Lower leg skin (tissue), 4 donors: ENCODE measurements at regions not wholly inside any gene's neighbourhood (a gene's known extent, or its start where the extent isn't known, plus 50 kb on each side); places are given as distances from the start of the nearest gene placed in this dataset.
"Not testable (repeated sequence)": the region's sequence is repeated elsewhere in the genome, so short reads cannot be mapped to it uniquely, and the experiment has no call there.

Experiments used
- DNase-seq, 2 donors: peaks; one replicate each; pipeline ENCODE4 v3.0.0-alpha.2; 2019; ENCODE audit warnings: low spot score in 2 of 2
- H3K4me3 ChIP-seq: fragments of 200-600 bp; sonication (generic); 2 replicates; pipeline ENCODE4 v1.5.1; 2017; ENCODE audit warnings: mild to moderate bottlenecking, low read depth; ENCODE audit not compliant: poor library complexity, severe bottlenecking
- POLR2A ChIP-seq, 2 donors: fragments of 450-650 bp; IDR thresholded peaks; one replicate each; pipeline ENCODE4 v1.6.1; 2016 to 2017; ENCODE audit warnings: antibody characterized with exemption in 2 of 2, mild to moderate bottlenecking in 1 of 2, moderate library complexity in 1 of 2
- WGBS, 2 donors: methylation state at CpG; one replicate each; pipeline ENCODE4 v1.1.5; 2018; 5-methylcytosine and 5-hydroxymethylcytosine counted together
- intact Hi-C: fragments of 100-400 bp; cut with DNase I; formaldehyde crosslinking; loops from one replicate; pipeline ENCODE4 v1.15.0; 2023; ENCODE audit warnings: low total_unique reads
- TF ChIP-seq, protein P1 (sequence below), 3 donors: fragments of 450-650 bp; IDR thresholded peaks; one replicate each; pipeline ENCODE4 v1.5.1; 2016; ENCODE audit warnings: antibody characterized with exemption in 3 of 3, mild to moderate bottlenecking in 3 of 3, moderate library complexity in 2 of 3

DNA sequence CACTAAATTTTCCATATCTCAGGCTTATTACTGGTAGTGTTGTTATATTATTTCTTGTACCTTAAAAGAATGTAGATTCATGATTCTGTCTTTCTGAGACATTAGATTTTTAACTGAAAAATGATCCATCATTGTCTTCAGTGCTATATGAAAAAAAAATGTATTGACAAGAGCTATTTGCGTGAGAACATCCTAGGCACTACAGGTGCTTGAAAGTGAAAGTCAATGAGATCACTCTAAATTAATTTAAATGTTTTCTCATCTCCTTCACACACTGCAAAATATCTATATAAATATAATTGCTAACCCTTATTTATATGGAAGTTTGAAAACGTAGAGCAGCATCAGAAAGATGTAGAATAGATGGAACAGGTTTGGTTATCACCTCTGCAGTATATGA is 684.6 kb downstream of the TRIB2 start:
- DNase-seq: no peak
- TF ChIP-seq, protein P1, sequence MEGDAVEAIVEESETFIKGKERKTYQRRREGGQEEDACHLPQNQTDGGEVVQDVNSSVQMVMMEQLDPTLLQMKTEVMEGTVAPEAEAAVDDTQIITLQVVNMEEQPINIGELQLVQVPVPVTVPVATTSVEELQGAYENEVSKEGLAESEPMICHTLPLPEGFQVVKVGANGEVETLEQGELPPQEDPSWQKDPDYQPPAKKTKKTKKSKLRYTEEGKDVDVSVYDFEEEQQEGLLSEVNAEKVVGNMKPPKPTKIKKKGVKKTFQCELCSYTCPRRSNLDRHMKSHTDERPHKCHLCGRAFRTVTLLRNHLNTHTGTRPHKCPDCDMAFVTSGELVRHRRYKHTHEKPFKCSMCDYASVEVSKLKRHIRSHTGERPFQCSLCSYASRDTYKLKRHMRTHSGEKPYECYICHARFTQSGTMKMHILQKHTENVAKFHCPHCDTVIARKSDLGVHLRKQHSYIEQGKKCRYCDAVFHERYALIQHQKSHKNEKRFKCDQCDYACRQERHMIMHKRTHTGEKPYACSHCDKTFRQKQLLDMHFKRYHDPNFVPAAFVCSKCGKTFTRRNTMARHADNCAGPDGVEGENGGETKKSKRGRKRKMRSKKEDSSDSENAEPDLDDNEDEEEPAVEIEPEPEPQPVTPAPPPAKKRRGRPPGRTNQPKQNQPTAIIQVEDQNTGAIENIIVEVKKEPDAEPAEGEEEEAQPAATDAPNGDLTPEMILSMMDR (IDR thresholded peaks at IDR 0.05): no peak
- no peak for TF ChIP-seq POLR2A (IDR thresholded peaks at IDR 0.05)
- no peak overlapping the region for H3K4me3 ChIP-seq
- intact Hi-C loops: no loop called here
- WGBS, 2 donors: 59 to 64% methylated on average over 2 of the region's 2 CpGs

DNA sequence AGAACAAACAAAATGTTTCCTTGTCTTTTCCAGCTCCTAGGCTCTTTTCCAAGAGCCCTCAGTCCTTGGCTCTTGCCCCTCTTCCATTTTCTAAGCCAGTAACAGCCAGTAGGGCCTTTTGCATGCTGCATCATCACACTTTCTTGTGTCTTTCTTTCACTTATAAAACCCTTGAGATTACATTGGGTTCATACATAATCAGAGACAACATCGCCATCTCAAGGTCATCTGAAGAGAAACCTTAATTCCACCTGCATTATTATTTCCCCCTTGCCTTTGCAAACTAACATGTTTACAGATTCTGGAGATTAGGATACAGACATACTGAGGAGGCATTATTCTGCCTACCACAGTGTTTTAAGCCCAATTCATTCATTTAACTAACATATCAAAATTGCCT is 697.3 kb downstream of the TRIB2 start:
- WGBS, 2 donors: 91 to 96% methylated on average over 1 of the region's 1 CpG
- no peak overlapping the region for H3K4me3 ChIP-seq
- intact Hi-C loops: no loop called here
- DNase-seq: no peak
- TF ChIP-seq, protein P1 (IDR thresholded peaks at IDR 0.05): no peak
- TF ChIP-seq POLR2A (IDR thresholded peaks at IDR 0.05): no peak

DNA sequence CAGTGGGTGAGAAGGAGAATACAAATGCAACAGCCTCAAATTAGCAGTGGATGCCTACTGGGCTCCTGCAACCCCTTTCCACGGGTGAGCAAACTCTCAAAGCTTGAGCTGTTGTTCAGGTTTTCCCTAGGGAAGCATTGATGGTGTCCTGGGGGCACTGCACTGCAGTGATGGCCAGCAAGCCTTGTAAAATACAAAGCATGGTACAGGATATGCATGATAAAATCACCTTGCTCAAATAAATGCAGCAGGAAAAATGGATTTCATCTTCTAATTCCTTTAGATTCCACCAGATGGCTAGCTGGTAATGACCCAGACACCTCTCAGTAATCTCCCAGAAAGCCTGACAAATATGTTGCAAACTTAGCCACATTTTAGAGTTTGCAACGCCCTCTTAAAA is 698.2 kb downstream of the TRIB2 start:
- 30 to 36% methylated on average over 2 of the region's 2 CpGs for WGBS, 2 donors
- TF ChIP-seq, protein P1 (IDR thresholded peaks at IDR 0.05): no peak
- no peak for TF ChIP-seq POLR2A (IDR thresholded peaks at IDR 0.05)
- no peak for DNase-seq
- no peak overlapping the region for H3K4me3 ChIP-seq
- intact Hi-C loops: no loop called here

DNA sequence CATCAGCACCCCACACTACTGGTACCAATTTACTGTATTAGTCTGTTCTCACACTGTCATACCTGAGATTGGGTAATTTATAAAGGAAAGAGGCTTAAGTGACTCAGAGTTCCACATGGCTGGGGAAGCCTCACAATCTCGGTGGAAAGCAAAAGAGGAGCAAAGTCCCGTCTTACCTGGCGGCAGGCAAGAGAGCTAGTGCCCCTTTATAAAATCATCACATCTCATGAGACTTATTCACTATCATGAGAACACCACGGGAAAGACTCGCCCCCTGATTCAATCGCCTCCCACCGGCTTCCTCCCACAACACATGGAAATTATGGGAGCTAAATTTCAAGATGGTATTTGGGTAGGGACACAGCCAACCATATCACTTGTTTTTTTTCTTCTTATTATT is 717.2 kb downstream of the TRIB2 start:
- DNase-seq: no peak
- intact Hi-C loops: no loop called here
- no peak for TF ChIP-seq POLR2A (IDR thresholded peaks at IDR 0.05)
- TF ChIP-seq, protein P1 (IDR thresholded peaks at IDR 0.05): no peak
- WGBS, 2 donors: 90 to 92% methylated on average over 7 of the region's 7 CpGs
- no peak overlapping the region for H3K4me3 ChIP-seq

DNA sequence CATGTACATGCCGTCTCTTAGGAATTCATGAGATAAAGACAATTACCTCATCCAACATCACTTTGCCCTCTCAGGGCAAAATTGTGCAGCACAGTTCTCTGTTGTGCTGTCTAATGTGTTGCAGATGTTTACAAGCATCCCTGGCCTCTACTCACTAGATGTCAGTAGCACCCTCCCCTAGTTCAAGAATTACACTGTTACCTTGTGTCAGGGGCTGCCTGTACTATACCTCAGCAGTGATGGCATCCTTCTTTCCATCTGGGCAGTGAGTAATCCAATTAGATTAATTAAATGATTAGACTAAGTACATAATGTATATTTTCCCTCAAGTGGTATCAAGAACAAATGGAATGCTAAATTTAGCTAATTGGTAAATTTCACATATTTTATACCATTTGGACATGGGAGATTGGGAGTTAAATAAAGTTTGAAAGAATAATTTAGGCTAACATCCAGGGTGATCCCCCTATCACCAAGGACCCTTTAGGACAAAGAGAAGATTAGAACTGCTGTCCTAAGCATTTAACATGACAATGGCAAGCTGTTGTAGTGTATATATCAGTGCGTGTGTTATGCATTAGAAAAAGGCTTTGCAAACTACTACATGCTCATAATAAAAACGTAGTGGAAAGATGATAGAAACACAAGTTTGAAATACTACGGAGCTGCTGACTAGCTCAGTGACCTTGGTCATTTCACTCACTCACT is 727.0 kb downstream of the TRIB2 start:
- WGBS, 2 donors: 49 to 57% methylated on average over 4 of the region's 4 CpGs
- H3K4me3 ChIP-seq, intact Hi-C loops: not testable (repeated sequence)

DNA sequence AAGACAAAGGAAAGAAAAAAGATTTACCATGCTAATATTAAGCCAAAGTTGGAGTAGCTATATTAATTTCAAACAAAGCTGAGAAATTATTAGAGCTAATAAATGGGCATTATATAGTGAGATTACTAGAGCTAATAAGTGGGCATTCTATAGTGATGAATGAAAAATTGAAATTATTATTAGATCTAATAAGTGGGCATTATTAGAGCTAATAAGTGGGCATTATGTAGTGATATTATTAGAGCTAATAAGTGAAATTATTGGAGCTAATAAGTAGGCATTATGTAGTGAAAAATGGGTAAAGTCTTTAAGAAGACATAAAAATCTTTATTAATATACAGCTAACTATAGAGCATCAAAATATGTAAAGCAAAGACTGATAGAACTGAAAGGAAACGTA is 745.7 kb downstream of the TRIB2 start:
- intact Hi-C loops: no loop called here
- 43 to 70% methylated on average over 1 of the region's 1 CpG for WGBS, 2 donors
- H3K4me3 ChIP-seq: no peak overlapping the region
- no peak for TF ChIP-seq POLR2A (IDR thresholded peaks at IDR 0.05)
- TF ChIP-seq, protein P1 (IDR thresholded peaks at IDR 0.05): no peak
- no peak for DNase-seq

More for the DNA sequence above, 727.0 kb downstream of the TRIB2 start:
- not testable (repeated sequence) for DNase-seq
